Testis (tissue), 2 donors: ENCODE measurements at regions not wholly inside any gene's neighbourhood (a gene's known extent, or its start where the extent isn't known, plus 50 kb on each side); places are given as distances from the start of the nearest gene placed in this dataset.

Experiments used
- DNase-seq: peaks from one replicate; pipeline ENCODE4 v3.0.0-alpha.2; 2019
- H3K27ac ChIP-seq, 2 donors: fragments of 200-600 bp; sonication (generic); one replicate each; pipeline ENCODE4 v1.5.1; 2019
- H3K27me3 ChIP-seq: fragments of 200-600 bp; sonication (generic); one replicate; pipeline ENCODE4 v1.5.1; 2019
- H3K36me3 ChIP-seq: fragments of 200-600 bp; sonication (generic); one replicate; pipeline ENCODE4 v1.5.1; 2017; ENCODE audit warnings: low read depth; ENCODE audit errors: missing control alignments
- H3K4me1 ChIP-seq: fragments of 200-600 bp; sonication (generic); one replicate; pipeline ENCODE4 v1.5.1; 2019
- H3K4me3 ChIP-seq, 2 donors: fragments of 200-600 bp; sonication (generic); one replicate each; pipeline ENCODE4 v1.5.1; 2017 to 2019
- H3K9me3 ChIP-seq: fragments of 200-600 bp; sonication (generic); one replicate; pipeline ENCODE4 v1.5.1; 2017
- POLR2A ChIP-seq: fragments of 450-650 bp; IDR thresholded peaks from one replicate; pipeline ENCODE4 v1.6.1; 2017; ENCODE audit warnings: antibody characterized with exemption, mild to moderate bottlenecking, moderate library complexity
- WGBS, 2 donors: methylation state at CpG; one replicate each; pipeline ENCODE4 v1.1.5; 2018; 5-methylcytosine and 5-hydroxymethylcytosine counted together
- intact Hi-C: fragments of 100-400 bp; cut with DNase I; formaldehyde crosslinking; loops from one replicate; pipeline ENCODE4 v1.15.1; 2023; ENCODE audit warnings: low total_unique reads
- TF ChIP-seq, protein P1 (sequence below), 3 experiments: fragments of 450-650 bp in 2 of 3; fragments of 200-600 bp in 1 of 3; sonication (generic) in 1 of 3; IDR thresholded peaks; one replicate each; pipeline ENCODE4 v1.5.1; 2016 to 2019; ENCODE audit warnings: antibody characterized with exemption in 3 of 3, mild to moderate bottlenecking in 2 of 3, moderate library complexity in 1 of 3

GRCh38 chr2:2771721-2772411, 440.8 kb upstream of the MYT1L start:
- H3K9me3 ChIP-seq: no peaks in the 10 kb centered on the region
- WGBS, 2 donors: 85 to 89% methylated on average over 18 of the region's 18 CpGs
- no peak for TF ChIP-seq POLR2A
- TF ChIP-seq, protein P1, sequence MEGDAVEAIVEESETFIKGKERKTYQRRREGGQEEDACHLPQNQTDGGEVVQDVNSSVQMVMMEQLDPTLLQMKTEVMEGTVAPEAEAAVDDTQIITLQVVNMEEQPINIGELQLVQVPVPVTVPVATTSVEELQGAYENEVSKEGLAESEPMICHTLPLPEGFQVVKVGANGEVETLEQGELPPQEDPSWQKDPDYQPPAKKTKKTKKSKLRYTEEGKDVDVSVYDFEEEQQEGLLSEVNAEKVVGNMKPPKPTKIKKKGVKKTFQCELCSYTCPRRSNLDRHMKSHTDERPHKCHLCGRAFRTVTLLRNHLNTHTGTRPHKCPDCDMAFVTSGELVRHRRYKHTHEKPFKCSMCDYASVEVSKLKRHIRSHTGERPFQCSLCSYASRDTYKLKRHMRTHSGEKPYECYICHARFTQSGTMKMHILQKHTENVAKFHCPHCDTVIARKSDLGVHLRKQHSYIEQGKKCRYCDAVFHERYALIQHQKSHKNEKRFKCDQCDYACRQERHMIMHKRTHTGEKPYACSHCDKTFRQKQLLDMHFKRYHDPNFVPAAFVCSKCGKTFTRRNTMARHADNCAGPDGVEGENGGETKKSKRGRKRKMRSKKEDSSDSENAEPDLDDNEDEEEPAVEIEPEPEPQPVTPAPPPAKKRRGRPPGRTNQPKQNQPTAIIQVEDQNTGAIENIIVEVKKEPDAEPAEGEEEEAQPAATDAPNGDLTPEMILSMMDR (IDR thresholded peaks at IDR 0.05): no peak
- H3K27ac ChIP-seq: no peak overlapping the region
- H3K36me3 ChIP-seq: no peaks in the 10 kb centered on the region
- H3K4me1 ChIP-seq: peaks cover 7% of the 10 kb centered on the region
- intact Hi-C loops: no loop called here
- no peak for DNase-seq
- H3K4me3 ChIP-seq: no peak overlapping the region
- H3K27me3 ChIP-seq: no peaks in the 10 kb centered on the region

GRCh38 chr2:2769481-2770431, 438.7 kb upstream of the MYT1L start:
- Histone ChIP-seq H3K9me3 (no peaks in the 10 kb centered on the region), H3K4me1 (peaks cover 7% of the 10 kb centered on the region), H3K4me3 (no peak overlapping the region), H3K27me3 (no peaks in the 10 kb centered on the region), H3K36me3 (no peaks in the 10 kb centered on the region), H3K27ac (no peak overlapping the region)
- TF ChIP-seq, protein P1 (IDR thresholded peaks at IDR 0.05): no peak
- TF ChIP-seq POLR2A: no peak
- intact Hi-C loops: no loop called here
- 63 to 78% methylated on average over 9 to 28 of the region's 28 CpGs for WGBS, 2 donors
- DNase-seq: peak; percentile 57

DNA sequence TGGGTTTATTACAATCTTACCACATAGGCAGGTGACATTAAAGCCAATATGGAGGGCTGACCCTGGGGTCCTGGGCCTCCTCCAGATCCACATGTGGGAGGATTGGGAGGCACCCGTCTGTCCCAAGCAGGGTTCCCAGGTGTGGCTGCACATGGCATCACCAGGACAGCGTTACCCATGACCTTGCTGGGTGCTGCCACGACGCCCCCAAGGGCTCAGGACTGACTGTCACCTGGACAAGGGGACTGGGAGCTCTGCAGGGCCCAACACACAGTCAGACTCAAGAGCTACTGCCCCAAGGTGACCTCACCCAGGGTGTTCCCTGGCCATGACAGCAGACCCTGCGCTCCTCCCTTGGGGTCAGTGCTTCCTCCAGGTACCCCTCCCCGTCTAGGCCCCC, 437.4 kb upstream of the MYT1L start:
- TF ChIP-seq, protein P1 (IDR thresholded peaks at IDR 0.05): no peak
- TF ChIP-seq POLR2A: no peak
- Histone ChIP-seq H3K27me3 (no peaks in the 10 kb centered on the region), H3K27ac (no peak overlapping the region), H3K9me3 (no peaks in the 10 kb centered on the region), H3K4me3 (no peak overlapping the region), H3K4me1 (peaks cover 10% of the 10 kb centered on the region), H3K36me3 (no peaks in the 10 kb centered on the region)
- intact Hi-C loops: no loop called here
- 93% methylated on average over 2 to 5 of the region's 6 CpGs for WGBS, 2 donors
- no peak for DNase-seq

DNA sequence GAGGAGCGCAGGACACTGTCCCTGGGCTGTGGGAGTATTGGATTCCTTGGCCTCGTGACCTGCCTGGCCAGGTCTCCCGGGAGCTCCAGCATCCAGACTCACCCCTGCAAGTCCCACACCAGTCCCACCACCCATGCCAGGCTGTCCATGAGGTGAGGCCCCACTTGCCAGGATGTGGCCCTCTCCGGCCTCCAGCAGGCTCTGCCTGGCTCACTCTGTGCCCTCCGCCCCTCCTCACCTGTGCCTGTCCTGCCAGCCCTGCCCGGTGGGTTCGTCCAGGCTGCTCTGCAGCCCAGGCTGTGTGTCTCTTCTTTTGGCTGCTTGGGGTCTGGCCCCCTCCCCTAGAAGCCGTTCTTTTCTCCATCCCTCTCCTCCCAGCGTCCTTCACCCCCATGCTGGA, 436.8 kb upstream of the MYT1L start:
- H3K4me3 ChIP-seq: no peak overlapping the region
- no peaks in the 10 kb centered on the region for H3K36me3 ChIP-seq
- DNase-seq: no peak
- no peak overlapping the region for H3K27ac ChIP-seq
- H3K4me1 ChIP-seq: peaks cover 10% of the 10 kb centered on the region
- intact Hi-C loops: no loop called here
- WGBS, 2 donors: 69 to 86% methylated on average over 8 to 9 of the region's 9 CpGs
- no peaks in the 10 kb centered on the region for H3K27me3 ChIP-seq
- no peaks in the 10 kb centered on the region for H3K9me3 ChIP-seq
- TF ChIP-seq POLR2A: no peak

DNA sequence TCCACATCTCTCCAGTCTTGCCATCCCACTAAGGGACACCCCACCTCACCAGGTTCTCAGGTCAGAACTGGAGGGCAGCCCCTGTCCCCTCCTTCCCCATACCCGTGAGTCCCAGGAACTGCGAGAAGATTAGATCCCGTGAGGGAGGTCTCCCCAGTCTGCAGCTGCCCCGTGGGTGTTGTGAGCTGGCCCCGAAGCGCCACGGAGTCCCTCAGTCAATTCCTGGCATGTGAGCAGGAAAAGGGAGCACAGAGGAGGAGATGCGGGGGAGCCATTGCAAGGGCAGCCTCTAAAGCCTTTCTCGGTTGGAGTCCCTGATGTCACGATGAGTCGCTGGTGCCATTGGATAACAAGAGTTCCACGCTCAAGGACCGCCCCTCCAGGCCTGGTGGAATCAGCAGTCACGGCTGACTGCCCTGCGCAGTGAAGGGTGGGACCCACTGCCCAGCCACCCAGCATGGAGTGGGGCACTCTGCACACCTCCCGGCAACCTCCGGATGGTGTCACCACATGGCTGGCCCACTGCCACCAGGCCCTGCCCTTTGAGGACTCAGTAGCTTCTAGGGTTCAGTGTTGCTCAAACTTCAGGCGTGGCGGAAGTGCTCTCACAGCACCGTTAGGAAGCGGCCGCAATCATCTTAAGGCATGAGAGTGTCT, 434.9 kb upstream of the MYT1L start:
- 93 to 97% methylated on average over 11 to 22 of the region's 22 CpGs for WGBS, 2 donors
- H3K4me3 ChIP-seq: no peak overlapping the region
- H3K36me3 ChIP-seq: no peaks in the 10 kb centered on the region
- peaks cover 10% of the 10 kb centered on the region for H3K4me1 ChIP-seq
- no peak for DNase-seq
- intact Hi-C loops: no loop called here
- H3K27me3 ChIP-seq: no peaks in the 10 kb centered on the region
- H3K27ac ChIP-seq: no peak overlapping the region
- no peaks in the 10 kb centered on the region for H3K9me3 ChIP-seq
- TF ChIP-seq POLR2A: no peak
- TF ChIP-seq, protein P1 (IDR thresholded peaks at IDR 0.05): no peak
